Lower lobe of right lung (tissue), 2 donors: ENCODE measurements at regions not wholly inside any gene's neighbourhood (a gene's known extent, or its start where the extent isn't known, plus 50 kb on each side); places are given as distances from the start of the nearest gene placed in this dataset.

Experiments used
- ATAC-seq, 2 donors: fragments of 200-7000 bp; cut with Tn5 transposase; one replicate each; pipeline ENCODE4 v1.9.1; 2020 to 2022; ENCODE audit warnings: mild to moderate bottlenecking in 2 of 2, moderate library complexity in 2 of 2
- DNase-seq: peaks from one replicate; pipeline ENCODE4 v3.0.0-alpha.2; 2020
- H3K27ac ChIP-seq: fragments of 200-600 bp; one replicate; pipeline ENCODE4 v1.8.0; 2022
- H3K27me3 ChIP-seq: fragments of 200-600 bp; one replicate; pipeline ENCODE4 v1.8.0; 2022; ENCODE audit warnings: low read depth
- H3K36me3 ChIP-seq: fragments of 200-600 bp; one replicate; pipeline ENCODE4 v1.8.0; 2022; ENCODE audit warnings: mild to moderate bottlenecking
- H3K4me1 ChIP-seq: fragments of 200-600 bp; one replicate; pipeline ENCODE4 v1.8.0; 2022
- H3K4me3 ChIP-seq: fragments of 200-600 bp; one replicate; pipeline ENCODE4 v1.8.0; 2022; ENCODE audit warnings: mild to moderate bottlenecking
- H3K9me3 ChIP-seq: fragments of 200-600 bp; one replicate; pipeline ENCODE4 v1.8.0; 2022
- intact Hi-C: fragments of 100-400 bp; cut with DNase I; formaldehyde crosslinking; loops from one replicate; pipeline ENCODE4 v1.11.0; 2022
- TF ChIP-seq, protein P1 (sequence below): fragments of 200-600 bp; IDR thresholded peaks from one replicate; pipeline ENCODE4 v1.8.0; 2022; ENCODE audit warnings: antibody characterized with exemption, mild to moderate bottlenecking
- donor health status: DM: no; HTN: yes; CAD: no; lungs with severe emphysema.

GRCh38 chr7:142414135-142414534 is 156.3 kb upstream of the PRSS58 start:
- TF ChIP-seq, protein P1, sequence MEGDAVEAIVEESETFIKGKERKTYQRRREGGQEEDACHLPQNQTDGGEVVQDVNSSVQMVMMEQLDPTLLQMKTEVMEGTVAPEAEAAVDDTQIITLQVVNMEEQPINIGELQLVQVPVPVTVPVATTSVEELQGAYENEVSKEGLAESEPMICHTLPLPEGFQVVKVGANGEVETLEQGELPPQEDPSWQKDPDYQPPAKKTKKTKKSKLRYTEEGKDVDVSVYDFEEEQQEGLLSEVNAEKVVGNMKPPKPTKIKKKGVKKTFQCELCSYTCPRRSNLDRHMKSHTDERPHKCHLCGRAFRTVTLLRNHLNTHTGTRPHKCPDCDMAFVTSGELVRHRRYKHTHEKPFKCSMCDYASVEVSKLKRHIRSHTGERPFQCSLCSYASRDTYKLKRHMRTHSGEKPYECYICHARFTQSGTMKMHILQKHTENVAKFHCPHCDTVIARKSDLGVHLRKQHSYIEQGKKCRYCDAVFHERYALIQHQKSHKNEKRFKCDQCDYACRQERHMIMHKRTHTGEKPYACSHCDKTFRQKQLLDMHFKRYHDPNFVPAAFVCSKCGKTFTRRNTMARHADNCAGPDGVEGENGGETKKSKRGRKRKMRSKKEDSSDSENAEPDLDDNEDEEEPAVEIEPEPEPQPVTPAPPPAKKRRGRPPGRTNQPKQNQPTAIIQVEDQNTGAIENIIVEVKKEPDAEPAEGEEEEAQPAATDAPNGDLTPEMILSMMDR = no peak
- no peaks in the 10 kb centered on the region for H3K27me3 ChIP-seq
- no peak for DNase-seq
- no peak overlapping the region for H3K4me3 ChIP-seq
- no peak for ATAC-seq
- intact Hi-C loops = no loop called here
- no peaks in the 10 kb centered on the region for H3K4me1 ChIP-seq
- H3K36me3 ChIP-seq = no peaks in the 10 kb centered on the region
- no peak overlapping the region for H3K27ac ChIP-seq
- no peaks in the 10 kb centered on the region for H3K9me3 ChIP-seq

DNA sequence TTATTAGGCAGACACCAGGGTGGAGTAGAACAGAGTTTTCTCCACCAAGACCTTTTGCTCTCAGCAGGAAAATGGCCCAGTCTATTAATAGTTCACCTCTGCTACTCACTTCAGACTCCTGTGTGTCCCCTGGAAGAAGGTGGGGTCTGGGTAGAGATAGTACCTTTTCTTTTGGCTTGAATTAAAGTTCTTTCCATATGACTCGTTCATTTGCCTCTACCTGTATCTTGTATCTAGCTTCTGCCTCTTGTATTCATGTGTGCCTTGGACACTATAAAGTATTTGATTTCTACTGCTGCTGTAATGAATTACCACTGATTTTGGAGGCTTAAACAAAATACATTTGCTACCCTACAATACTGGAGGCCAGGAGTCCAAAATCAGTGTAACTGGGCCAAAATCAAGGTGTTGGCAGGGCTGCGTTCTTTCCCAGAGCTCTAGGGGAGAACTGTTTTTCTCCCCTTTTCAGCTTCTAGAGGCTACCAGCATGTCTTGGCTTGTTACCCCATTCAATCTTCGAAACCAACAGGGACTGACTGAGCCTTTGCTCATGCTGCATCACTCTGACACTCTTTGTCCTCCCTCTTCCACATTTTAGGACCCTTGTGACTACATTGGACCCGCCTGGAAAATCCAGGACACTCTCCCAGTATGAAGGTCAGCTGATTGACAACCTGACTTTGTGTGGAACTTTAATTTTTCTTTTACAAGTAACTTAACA is 155.6 kb upstream of the PRSS58 start:
- no peak overlapping the region for H3K4me3 ChIP-seq
- ATAC-seq (no peak), DNase-seq (no peak)
- H3K9me3 ChIP-seq = no peaks in the 10 kb centered on the region
- intact Hi-C loops = no loop called here
- H3K27me3 ChIP-seq = no peaks in the 10 kb centered on the region
- no peak overlapping the region for H3K27ac ChIP-seq
- no peaks in the 10 kb centered on the region for H3K4me1 ChIP-seq
- TF ChIP-seq, protein P1 = no peak
- H3K36me3 ChIP-seq = no peaks in the 10 kb centered on the region

DNA sequence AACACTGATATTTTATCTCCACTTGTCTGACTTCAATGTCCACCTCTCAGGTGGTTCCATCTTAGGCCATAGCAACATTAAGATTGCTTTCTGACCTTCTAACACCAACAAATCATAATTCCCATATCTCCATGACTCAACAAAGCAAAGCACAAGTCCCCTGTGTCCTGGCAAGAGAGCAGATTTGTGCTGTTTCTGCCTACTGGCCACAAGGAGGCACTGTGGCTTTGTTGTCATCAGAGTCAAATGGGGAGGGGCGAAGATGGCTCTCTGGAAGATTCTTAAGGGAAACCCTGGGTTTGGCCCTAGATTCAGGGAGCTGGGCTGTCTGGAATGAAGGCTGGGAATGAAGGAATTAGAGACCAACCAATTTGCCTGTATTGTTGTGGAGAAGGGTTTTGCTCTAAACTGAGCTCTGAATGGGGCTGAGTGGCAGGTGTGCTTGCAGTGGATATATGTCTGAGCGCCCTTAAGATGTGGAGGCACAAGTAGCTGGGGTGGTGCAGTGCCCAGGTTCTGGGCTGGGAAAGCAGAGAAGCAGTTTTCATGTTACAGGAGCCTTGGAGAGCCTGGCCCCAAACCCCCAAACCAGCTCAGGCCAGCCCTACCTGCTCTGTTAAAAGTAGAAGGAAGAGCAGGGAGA is 154.8 kb upstream of the PRSS58 start:
- Histone ChIP-seq H3K27me3 (no peaks in the 10 kb centered on the region), H3K27ac (no peak overlapping the region), H3K36me3 (no peaks in the 10 kb centered on the region), H3K4me3 (no peak overlapping the region), H3K4me1 (no peaks in the 10 kb centered on the region), H3K9me3 (no peaks in the 10 kb centered on the region)
- DNase-seq (no peak), ATAC-seq (peak in 1 of 2 donors; percentile 46)
- intact Hi-C loops = no loop called here
- TF ChIP-seq, protein P1 = peak; percentile 42

DNA sequence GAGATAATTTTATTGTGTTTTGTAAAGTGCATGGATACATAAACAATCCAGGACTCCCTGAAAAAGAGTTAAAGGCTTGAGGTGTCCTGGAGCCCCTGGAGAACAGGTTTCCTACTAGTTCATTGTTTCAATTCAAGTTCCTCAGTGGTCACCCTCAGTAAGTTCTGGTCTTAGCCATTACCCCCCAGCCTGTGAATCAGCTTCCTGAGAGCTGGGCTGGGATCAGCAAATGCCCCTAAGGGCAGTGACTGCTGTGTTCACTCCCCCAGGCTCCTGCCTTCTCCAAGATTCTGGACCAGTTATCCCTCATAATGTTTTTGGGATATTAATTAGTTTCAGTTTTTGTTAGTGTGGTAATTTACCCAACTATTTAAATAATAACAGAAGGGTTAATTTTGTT is 151.6 kb upstream of the PRSS58 start:
- Histone ChIP-seq H3K27me3 (no peaks in the 10 kb centered on the region), H3K27ac (no peak overlapping the region), H3K4me3 (no peak overlapping the region), H3K4me1 (no peaks in the 10 kb centered on the region), H3K9me3 (no peaks in the 10 kb centered on the region), H3K36me3 (no peaks in the 10 kb centered on the region)
- TF ChIP-seq, protein P1 = no peak
- no peak for ATAC-seq
- no peak for DNase-seq
- intact Hi-C loops = no loop called here

GRCh38 chr7:142408794-142409193 is 150.9 kb upstream of the PRSS58 start:
- intact Hi-C loops = no loop called here
- TF ChIP-seq, protein P1 = no peak
- no peak overlapping the region for H3K27ac ChIP-seq
- no peak for ATAC-seq
- H3K4me1 ChIP-seq = no peaks in the 10 kb centered on the region
- DNase-seq = no peak
- no peaks in the 10 kb centered on the region for H3K36me3 ChIP-seq
- H3K9me3 ChIP-seq = no peaks in the 10 kb centered on the region
- no peak overlapping the region for H3K4me3 ChIP-seq
- H3K27me3 ChIP-seq = no peaks in the 10 kb centered on the region
